ENCODE measurements at regions not wholly inside any gene's neighbourhood (a gene's known extent, or its start where the extent isn't known, plus 50 kb on each side); places are given as distances from the start of the nearest gene placed in this dataset.

DNA sequence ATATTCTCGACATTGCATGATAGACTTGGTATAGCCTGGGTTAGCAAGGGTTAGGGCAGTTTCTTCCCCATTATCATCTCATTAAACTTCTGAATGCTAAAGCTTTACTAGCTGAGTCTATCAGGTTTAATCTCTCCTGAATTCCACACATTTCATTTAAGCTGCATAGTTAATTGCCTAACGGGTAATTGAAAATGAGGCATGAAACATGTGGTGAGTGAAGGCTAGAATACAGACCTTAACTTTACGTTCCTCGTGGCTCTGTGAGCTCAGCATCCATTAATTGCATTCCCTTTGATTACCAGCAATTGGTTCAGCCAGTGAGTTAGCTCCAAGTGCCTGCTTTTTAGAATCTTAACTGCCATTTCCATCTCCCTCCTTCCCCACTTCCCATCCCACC is 126.5 kb upstream of the MEX3C start:
- TF ChIP-seq, protein P1, sequence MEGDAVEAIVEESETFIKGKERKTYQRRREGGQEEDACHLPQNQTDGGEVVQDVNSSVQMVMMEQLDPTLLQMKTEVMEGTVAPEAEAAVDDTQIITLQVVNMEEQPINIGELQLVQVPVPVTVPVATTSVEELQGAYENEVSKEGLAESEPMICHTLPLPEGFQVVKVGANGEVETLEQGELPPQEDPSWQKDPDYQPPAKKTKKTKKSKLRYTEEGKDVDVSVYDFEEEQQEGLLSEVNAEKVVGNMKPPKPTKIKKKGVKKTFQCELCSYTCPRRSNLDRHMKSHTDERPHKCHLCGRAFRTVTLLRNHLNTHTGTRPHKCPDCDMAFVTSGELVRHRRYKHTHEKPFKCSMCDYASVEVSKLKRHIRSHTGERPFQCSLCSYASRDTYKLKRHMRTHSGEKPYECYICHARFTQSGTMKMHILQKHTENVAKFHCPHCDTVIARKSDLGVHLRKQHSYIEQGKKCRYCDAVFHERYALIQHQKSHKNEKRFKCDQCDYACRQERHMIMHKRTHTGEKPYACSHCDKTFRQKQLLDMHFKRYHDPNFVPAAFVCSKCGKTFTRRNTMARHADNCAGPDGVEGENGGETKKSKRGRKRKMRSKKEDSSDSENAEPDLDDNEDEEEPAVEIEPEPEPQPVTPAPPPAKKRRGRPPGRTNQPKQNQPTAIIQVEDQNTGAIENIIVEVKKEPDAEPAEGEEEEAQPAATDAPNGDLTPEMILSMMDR (IDR thresholded peaks at IDR 0.05; ENCODE audit: insufficient read depth, low read depth, low read length, missing control alignments): no peak
- DNase-seq (ENCODE audit: low read depth): no peak
- H3K4me3 ChIP-seq (ENCODE audit: low read depth, low read length): no peak overlapping the region

DNA sequence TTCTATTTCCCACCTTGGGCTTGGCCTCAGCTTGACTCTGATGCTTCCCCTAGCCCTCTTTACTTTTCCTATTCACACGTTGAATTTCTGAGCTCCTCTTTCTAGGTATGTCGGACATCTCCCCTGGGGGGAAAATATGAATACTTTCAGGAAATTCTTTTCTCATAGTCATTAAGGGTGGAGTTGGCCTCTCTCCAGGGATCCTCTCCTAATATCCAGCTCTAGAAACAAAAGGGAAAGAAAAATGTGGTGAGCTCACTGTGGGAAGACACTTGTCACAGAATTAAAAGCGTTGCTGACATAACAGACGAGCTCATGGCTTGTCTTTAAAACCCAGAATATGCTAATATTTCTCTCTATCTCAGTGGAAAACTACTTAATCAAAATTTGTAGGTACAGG is 132.7 kb upstream of the MEX3C start:
- no peak for DNase-seq (ENCODE audit: low read depth)
- no peak overlapping the region for H3K4me3 ChIP-seq (ENCODE audit: low read depth, low read length)
- TF ChIP-seq, protein P1 (IDR thresholded peaks at IDR 0.05; ENCODE audit: insufficient read depth, low read depth, low read length, missing control alignments): no peak

DNA sequence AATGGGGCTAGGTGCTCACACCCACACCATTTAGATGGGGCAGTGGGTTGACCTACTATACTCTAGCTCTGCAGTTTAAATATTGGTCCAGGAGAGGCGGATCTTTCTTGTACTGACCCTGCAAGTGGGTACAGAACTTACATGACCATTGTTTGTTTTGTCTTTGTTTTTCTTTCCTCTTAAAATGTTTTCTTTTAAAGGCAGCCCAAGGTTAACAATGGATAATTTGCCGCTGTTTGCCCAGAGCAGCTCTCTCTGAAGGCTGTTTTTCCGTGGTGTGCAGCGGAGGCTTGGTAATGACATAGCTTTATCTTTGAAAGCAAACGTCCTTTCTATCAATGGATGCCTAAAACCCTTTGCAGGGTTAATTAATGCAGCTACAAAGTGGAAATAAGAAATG is 133.3 kb upstream of the MEX3C start:
- TF ChIP-seq, protein P1 (IDR thresholded peaks at IDR 0.05; ENCODE audit: insufficient read depth, low read depth, low read length, missing control alignments): no peak
- no peak for DNase-seq (ENCODE audit: low read depth)
- H3K4me3 ChIP-seq (ENCODE audit: low read depth, low read length): no peak overlapping the region

DNA sequence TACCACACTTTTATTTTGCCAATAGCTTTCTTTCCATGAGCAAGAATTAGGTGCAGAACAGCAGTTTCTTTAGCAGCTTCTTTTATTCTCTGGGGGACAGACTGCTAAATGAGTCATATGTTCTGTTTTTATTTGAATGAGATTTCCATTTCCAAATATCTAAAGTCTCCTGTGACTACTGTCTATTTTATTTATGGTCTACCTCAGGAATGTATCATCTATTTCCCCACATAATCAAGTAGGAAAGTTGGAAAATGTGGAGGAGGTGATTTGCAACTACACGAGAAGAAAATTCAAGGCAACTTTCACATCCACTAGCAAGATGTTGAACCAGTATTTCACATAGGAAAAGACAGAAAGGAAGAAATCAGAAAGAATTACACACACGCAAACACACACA is 139.9 kb upstream of the MEX3C start:
- H3K4me3 ChIP-seq (ENCODE audit: low read depth, low read length): no peak overlapping the region
- TF ChIP-seq, protein P1 (IDR thresholded peaks at IDR 0.05; ENCODE audit: insufficient read depth, low read depth, low read length, missing control alignments): no peak
- no peak for DNase-seq (ENCODE audit: low read depth)

DNA sequence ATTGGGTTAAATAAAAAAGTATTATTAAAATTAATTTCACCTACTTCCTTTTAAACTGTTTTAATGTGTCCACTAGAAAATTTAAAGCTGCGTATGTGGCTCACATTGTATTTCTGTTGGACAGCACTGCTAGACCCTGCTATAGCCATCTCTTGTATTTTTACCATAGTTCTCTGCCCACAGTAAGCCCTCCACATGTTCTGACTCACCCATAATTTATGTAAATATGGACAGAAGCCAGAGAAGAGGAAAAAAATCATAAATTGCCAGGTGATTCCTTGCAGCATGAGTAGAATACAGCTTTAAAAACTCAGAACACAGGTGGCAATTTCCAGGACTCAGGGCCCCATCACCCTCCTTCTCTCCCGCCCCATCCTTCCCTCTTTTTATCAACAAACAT is 142.4 kb upstream of the MEX3C start:
- no peak for DNase-seq (ENCODE audit: low read depth)
- TF ChIP-seq, protein P1 (IDR thresholded peaks at IDR 0.05; ENCODE audit: insufficient read depth, low read depth, low read length, missing control alignments): no peak
- H3K4me3 ChIP-seq (ENCODE audit: low read depth, low read length): no peak overlapping the region

DNA sequence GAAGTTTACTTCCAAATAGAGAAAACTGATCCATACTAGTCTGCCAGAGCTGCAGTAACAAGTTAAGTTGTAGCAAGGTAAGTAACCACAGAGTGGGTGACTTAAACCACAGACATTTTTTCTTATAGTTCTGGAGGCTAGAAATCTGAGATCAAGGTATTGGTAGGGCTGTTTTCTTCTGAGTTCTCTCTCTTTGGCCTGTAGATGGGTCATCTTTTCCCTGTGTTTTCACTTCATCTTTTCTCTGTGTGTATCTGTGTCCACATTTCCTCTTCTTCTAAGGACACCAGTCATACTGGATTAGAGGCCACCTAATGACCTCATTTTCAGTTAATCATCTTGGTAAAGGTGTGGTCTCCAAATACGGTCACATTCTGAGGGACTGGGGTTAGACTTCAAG is 142.9 kb upstream of the MEX3C start:
- TF ChIP-seq, protein P1 (IDR thresholded peaks at IDR 0.05; ENCODE audit: insufficient read depth, low read depth, low read length, missing control alignments): no peak
- H3K4me3 ChIP-seq (ENCODE audit: low read depth, low read length): no peak overlapping the region
- DNase-seq (ENCODE audit: low read depth): peak; percentile 5

DNA sequence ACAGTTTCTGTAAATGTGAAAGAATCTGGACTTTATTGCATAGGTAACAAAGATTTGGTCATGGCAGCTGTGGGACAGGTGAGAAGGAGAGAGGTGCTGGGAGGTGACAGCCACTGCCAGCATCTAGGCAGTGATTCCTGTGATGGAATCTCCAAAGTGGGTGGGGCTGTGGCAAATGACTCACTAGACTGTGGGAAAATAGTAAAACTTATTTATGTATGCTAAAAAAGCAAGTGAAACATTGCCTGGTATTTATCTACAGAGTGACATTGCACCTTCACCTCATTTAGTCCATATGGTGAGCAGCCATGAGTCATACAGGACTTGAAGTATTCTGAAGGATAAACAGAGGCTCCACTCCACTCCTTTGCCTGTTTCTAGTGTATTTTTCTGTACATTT is 145.3 kb upstream of the MEX3C start:
- TF ChIP-seq, protein P1 (IDR thresholded peaks at IDR 0.05; ENCODE audit: insufficient read depth, low read depth, low read length, missing control alignments): no peak
- no peak overlapping the region for H3K4me3 ChIP-seq (ENCODE audit: low read depth, low read length)
- no peak for DNase-seq (ENCODE audit: low read depth)

Data from GM12865 (cell line).